CD4-positive, alpha-beta memory T cell (primary cell): ENCODE measurements at regions not wholly inside any gene's neighbourhood (a gene's known extent, or its start where the extent isn't known, plus 50 kb on each side); places are given as distances from the start of the nearest gene placed in this dataset.

Experiments
- CTCF ChIA-PET: fragments of 350-600 bp; sonication (Branson Sonifier 250); formaldehyde crosslinking; loops from one replicate; lab custom pipeline; 2021; ENCODE audit warnings: inconsistent platforms; ENCODE audit not compliant: partially characterized antibody; lab: Charles Lee
- POLR2A ChIA-PET: fragments of 350-600 bp; sonication (Branson Sonifier 250); formaldehyde crosslinking; loops from one replicate; lab custom pipeline; 2021; ENCODE audit not compliant: partially characterized antibody; lab: Charles Lee
- DNase-seq, 5 donors: peaks; one replicate each; pipeline versions ENCODE4 v3.0.0 to v3.0.0-alpha.2; 2020 to 2022; ENCODE audit warnings: mixed read lengths in 1 of 5
- H3K27ac ChIP-seq: one replicate; pipeline ENCODE4 v1.7.0; 2013; ENCODE audit warnings: low read depth, low read length
- H3K27me3 ChIP-seq: 2 replicates; pipeline ENCODE4 v1.7.0; 2013; ENCODE audit warnings: mild to moderate bottlenecking, low read length, moderate library complexity; ENCODE audit not compliant: insufficient read depth
- H3K36me3 ChIP-seq: 2 replicates; pipeline ENCODE4 v1.7.0; 2013; ENCODE audit warnings: mild to moderate bottlenecking, low read length, moderate library complexity; ENCODE audit not compliant: insufficient read depth
- H3K4me1 ChIP-seq: 2 replicates; pipeline ENCODE4 v1.7.0; 2013; ENCODE audit warnings: mild to moderate bottlenecking, low read length, moderate library complexity; ENCODE audit not compliant: insufficient read depth
- H3K4me3 ChIP-seq, 2 donors: one replicate each; pipeline ENCODE4 v1.7.0; 2013; ENCODE audit warnings: low read length in 2 of 2, mild to moderate bottlenecking in 1 of 2
- H3K9me3 ChIP-seq, 2 donors: one replicate each; pipeline ENCODE4 v1.7.0; 2013; ENCODE audit warnings: low read length in 2 of 2, control low read depth in 1 of 2; ENCODE audit not compliant: control insufficient read depth in 1 of 2
- H3K27ac Mint-ChIP-seq, 7 donors: one replicate each; pipeline ENCODE4 v1.8.0; 2020 to 2021; ENCODE audit warnings: mixed read lengths in 7 of 7, mild to moderate bottlenecking in 6 of 7, inconsistent platforms in 3 of 7, moderate library complexity in 3 of 7
- H3K27me3 Mint-ChIP-seq, 2 donors: one replicate each; pipeline ENCODE4 v1.8.0; 2020 to 2021; ENCODE audit warnings: mixed read lengths in 2 of 2
- H3K36me3 Mint-ChIP-seq, 2 donors: one replicate each; pipeline ENCODE4 v1.8.0; 2020 to 2021; ENCODE audit warnings: mixed read lengths in 2 of 2, inconsistent platforms in 1 of 2, mild to moderate bottlenecking in 1 of 2
- H3K4me1 Mint-ChIP-seq, 4 donors: one replicate each; pipeline ENCODE4 v1.8.0; 2020 to 2021; ENCODE audit warnings: mixed read lengths in 4 of 4, mild to moderate bottlenecking in 1 of 4
- H3K4me3 Mint-ChIP-seq, 8 donors: one replicate each; pipeline ENCODE4 v1.8.0; 2020 to 2021; ENCODE audit warnings: mixed read lengths in 8 of 8, mild to moderate bottlenecking in 7 of 8, moderate library complexity in 6 of 8, inconsistent platforms in 3 of 8
- H3K9me3 Mint-ChIP-seq, 8 donors: one replicate each; pipeline ENCODE4 v1.8.0; 2020 to 2021; ENCODE audit warnings: mixed read lengths in 8 of 8, mild to moderate bottlenecking in 5 of 8, inconsistent platforms in 3 of 8, moderate library complexity in 1 of 8
- intact Hi-C: fragments of 100-400 bp; cut with micrococcal nuclease; formaldehyde crosslinking; loops from one replicate; pipeline ENCODE4 v1.15.1; 2023

DNA sequence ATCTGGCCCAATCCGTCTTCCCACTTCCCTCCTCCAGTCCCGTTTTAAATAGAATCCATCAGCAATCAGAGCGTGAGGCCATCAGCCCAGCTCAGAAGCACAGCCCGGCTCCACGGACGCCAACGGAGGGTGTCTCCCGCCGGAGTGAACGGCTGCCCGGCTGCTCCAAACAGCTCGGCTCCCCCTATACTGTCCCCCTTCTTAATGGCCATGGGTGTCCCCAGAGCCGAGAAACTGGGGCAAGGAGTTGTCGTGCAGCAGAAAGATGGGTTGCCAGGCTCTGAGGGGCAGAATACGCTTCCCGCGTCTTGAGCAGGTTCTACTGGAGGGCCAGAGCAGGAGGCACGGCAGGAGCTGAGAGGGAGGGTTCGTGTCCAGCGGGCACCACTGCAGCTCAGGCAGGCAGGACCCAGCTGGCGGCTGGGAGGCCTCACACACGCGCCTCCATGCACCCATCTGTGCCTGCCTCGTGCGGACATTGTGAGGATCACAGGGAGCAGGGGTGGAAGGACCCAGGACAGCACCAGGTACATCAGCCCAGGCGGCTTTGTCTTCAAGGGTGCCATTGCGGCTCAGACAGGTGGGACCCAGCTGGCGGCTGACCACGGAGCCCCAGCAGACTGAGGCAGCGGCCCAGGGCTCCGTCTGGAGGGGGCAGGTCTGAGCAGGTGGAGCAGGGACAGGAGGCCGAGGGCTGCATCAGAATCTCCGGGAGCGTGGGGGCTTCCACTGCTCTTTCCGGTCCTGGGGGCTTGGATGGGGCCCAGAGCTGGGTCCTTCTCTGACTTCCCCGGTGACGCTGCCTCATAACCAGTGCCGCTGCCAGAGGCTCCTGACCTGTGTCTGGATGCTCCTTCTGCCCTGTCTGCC lies 882.7 kb downstream of the BRD1 start:
- H3K27ac Mint-ChIP-seq: no peak overlapping the region
- intact Hi-C loops: no loop called here
- H3K27me3 ChIP-seq: no peaks in the 10 kb centered on the region
- no peaks in the 10 kb centered on the region for H3K36me3 Mint-ChIP-seq
- H3K36me3 ChIP-seq: no peaks in the 10 kb centered on the region
- no peak overlapping the region for H3K27ac ChIP-seq
- DNase-seq: no peak
- peaks cover 5 to 7% of the 10 kb centered on the region in 2 donors for H3K27me3 Mint-ChIP-seq
- no peak overlapping the region for H3K4me3 Mint-ChIP-seq
- no peak overlapping the region for H3K4me3 ChIP-seq
- H3K9me3 ChIP-seq: no peaks in the 10 kb centered on the region
- ChIA-PET POLR2A (no interaction called here), CTCF (no interaction called here)
- no peaks in the 10 kb centered on the region for H3K9me3 Mint-ChIP-seq
- no peaks in the 10 kb centered on the region for H3K4me1 ChIP-seq
- H3K4me1 Mint-ChIP-seq: no peaks in the 10 kb centered on the region

DNA sequence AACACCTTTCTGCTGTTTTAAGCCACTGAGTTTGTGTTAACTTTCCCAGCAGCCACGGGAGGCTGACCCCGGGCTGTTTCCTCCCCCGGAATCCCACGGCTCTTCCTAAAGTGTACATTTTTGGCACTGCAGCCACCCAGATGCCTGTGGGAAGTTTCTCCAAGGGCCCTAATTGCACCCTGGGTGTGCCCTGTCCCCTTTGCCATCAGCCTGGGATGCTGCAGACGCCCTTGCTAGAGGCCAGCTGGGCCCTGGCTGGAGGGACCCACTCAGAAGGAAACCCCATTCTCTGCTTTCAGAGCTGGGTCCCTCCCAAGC lies 883.3 kb downstream of the BRD1 start:
- intact Hi-C loops: no loop called here
- no peaks in the 10 kb centered on the region for H3K36me3 Mint-ChIP-seq
- Histone ChIP-seq H3K4me3 (no peak overlapping the region), H3K27me3 (no peaks in the 10 kb centered on the region), H3K36me3 (no peaks in the 10 kb centered on the region), H3K4me1 (no peaks in the 10 kb centered on the region), H3K9me3 (no peaks in the 10 kb centered on the region), H3K27ac (no peak overlapping the region)
- no peak for DNase-seq
- no peaks in the 10 kb centered on the region for H3K9me3 Mint-ChIP-seq
- no peaks in the 10 kb centered on the region for H3K4me1 Mint-ChIP-seq
- CTCF ChIA-PET: no interaction called here
- POLR2A ChIA-PET: no interaction called here
- H3K27me3 Mint-ChIP-seq: peaks cover 2 to 4% of the 10 kb centered on the region in 2 donors
- H3K27ac Mint-ChIP-seq: no peak overlapping the region
- H3K4me3 Mint-ChIP-seq: no peak overlapping the region

DNA sequence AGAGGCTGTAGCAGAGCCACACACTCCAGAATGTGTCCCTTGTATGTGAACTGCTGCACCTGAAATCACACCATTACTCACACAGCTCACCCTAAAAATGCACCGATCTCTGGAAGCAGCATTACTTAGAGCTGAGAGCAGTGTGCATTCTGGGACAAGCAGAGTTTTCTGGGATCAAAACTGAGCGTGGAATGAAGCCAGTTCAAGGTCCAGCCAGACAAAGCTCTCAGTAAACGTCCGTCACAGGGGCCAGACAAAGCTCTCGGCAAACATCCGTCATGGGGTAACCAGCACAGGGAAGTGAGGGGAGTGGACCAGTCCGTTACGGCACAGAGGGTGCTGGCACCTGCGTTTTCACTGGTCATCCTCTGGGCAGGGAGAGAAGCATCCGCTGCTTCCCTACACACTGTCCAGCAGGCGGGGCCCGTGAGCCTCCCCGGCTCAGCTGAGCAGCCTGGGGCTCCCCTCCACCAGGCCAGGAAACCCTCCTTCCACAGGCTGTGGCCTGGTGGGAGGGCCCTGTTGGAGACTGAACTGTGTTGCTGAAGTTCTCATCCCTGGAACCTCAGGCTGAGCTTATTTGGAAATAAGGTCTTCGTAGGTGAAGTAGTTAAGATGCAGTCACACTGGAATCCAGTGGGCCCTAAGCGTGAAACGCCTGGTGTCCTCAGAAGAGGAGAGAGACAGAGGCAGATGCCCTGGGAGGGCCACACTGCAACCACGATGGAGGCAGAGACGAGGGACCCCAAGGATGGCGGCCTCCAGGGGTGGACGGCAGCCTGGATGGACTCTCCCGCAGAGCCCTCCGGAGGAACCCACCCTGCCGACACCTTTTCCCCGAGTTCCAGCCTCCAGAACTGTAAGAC lies 883.9 kb downstream of the BRD1 start:
- Histone ChIP-seq H3K36me3 (no peaks in the 10 kb centered on the region), H3K4me1 (no peaks in the 10 kb centered on the region), H3K4me3 (no peak overlapping the region), H3K9me3 (no peaks in the 10 kb centered on the region), H3K27me3 (no peaks in the 10 kb centered on the region), H3K27ac (no peak overlapping the region)
- Mint-ChIP-seq H3K27ac (no peak overlapping the region), H3K36me3 (no peaks in the 10 kb centered on the region), H3K27me3 (peaks cover 2 to 4% of the 10 kb centered on the region in 2 donors), H3K4me3 (no peak overlapping the region), H3K4me1 (no peaks in the 10 kb centered on the region), H3K9me3 (no peaks in the 10 kb centered on the region)
- no peak for DNase-seq
- CTCF ChIA-PET: interaction anchor here (1.6 kb wide), 1 partner anchor 8 kb away, joined by 4 read pairs; no protein-coding TSS in a partner anchor
- POLR2A ChIA-PET: no interaction called here
- intact Hi-C loops: no loop called here

DNA sequence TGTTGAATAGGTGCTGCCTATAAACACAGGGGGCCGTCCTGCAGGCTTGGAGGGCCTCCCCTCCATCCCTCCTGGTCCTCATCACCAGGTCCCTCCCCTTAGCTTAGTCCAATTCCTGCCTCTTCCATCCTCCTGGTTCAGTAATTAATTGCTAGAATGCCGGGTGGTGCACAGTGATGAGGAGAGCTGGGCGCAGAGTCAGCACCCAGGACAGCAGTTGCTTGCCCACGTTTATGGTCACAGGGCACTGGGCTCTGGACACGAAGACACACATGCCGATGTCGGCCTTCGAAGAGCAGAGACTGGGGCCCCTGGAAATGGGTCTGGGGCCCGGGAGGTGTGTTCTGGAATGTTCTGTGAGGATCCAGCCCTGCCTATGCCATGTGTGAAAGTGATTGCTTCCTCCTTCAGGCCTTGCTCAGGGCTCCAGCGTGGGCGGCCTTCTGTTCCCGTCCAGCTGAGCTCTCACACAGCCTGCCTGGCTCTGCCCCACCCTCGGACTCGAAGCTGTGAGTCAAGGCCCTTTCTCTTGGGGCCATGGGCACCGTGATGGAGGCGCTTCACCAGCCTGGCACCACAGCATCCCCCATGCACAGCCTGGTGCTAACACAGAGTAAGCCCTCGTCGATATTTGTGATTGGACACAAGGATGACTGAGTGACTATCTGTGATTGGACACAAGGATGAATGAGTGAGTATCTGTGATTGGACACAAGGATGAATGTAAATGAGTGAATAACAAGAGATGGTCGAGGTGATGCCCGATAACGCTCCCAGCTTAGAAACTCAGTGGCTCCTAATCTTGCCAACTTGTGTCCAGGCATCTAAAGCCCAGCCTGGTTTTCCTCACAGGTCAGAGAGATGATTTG lies 884.7 kb downstream of the BRD1 start:
- intact Hi-C loops: no loop called here
- no peak overlapping the region for H3K4me3 Mint-ChIP-seq
- H3K4me3 ChIP-seq: no peak overlapping the region
- POLR2A ChIA-PET: no interaction called here
- no peaks in the 10 kb centered on the region for H3K36me3 Mint-ChIP-seq
- no peaks in the 10 kb centered on the region for H3K27me3 ChIP-seq
- no peaks in the 10 kb centered on the region for H3K36me3 ChIP-seq
- H3K27me3 Mint-ChIP-seq: peaks cover 4% of the 10 kb centered on the region in 2 donors
- no peak overlapping the region for H3K27ac ChIP-seq
- H3K9me3 Mint-ChIP-seq: no peaks in the 10 kb centered on the region
- H3K9me3 ChIP-seq: no peaks in the 10 kb centered on the region
- H3K4me1 ChIP-seq: no peaks in the 10 kb centered on the region
- no peak overlapping the region for H3K27ac Mint-ChIP-seq
- no peak for DNase-seq
- no peaks in the 10 kb centered on the region for H3K4me1 Mint-ChIP-seq
- CTCF ChIA-PET: interaction anchor here (1.6 kb wide), 1 partner anchor 9 kb away, joined by 4 read pairs; no protein-coding TSS in a partner anchor

DNA sequence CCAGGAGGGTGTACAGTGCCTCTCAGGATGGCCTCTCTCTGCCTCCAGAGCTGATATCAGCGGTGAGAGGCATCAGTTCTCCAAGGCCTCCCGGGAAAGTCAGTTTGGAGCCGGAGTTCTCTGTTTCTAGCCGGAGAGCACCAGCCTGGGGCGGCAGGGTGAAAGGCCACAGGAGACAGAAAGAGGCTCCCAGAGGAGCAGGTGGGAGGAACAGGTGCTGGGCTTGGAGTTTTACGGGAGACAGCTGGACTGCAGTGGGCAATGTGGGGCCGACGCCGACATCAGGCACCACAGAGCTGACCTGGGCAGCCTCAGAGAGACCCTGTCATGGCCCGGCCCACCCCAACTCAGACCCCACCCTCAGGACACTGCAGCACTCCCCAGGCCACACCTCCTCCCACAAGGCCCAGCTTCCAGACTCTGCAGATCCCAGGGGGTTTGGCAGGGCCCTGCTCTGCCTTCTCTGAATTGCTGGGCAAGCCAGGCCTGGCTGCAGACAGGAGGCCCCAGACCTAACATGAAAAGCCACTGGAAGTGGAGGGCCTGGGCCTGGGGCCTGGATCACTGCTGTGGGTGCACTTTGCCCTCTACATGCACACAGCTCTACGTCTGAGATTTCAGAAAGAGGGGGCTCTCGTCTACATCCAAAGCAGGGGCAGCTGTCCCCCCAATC lies 885.6 kb downstream of the BRD1 start:
- Histone ChIP-seq H3K27ac (no peak overlapping the region), H3K9me3 (no peaks in the 10 kb centered on the region), H3K4me3 (no peak overlapping the region), H3K27me3 (no peaks in the 10 kb centered on the region), H3K36me3 (no peaks in the 10 kb centered on the region), H3K4me1 (no peaks in the 10 kb centered on the region)
- POLR2A ChIA-PET: no interaction called here
- H3K4me3 Mint-ChIP-seq: no peak overlapping the region
- CTCF ChIA-PET: no interaction called here
- H3K9me3 Mint-ChIP-seq: no peaks in the 10 kb centered on the region
- peaks cover 4 to 5% of the 10 kb centered on the region in 2 donors for H3K27me3 Mint-ChIP-seq
- H3K36me3 Mint-ChIP-seq: no peaks in the 10 kb centered on the region
- no peak overlapping the region for H3K27ac Mint-ChIP-seq
- intact Hi-C loops: no loop called here
- DNase-seq: no peak
- no peaks in the 10 kb centered on the region for H3K4me1 Mint-ChIP-seq

DNA sequence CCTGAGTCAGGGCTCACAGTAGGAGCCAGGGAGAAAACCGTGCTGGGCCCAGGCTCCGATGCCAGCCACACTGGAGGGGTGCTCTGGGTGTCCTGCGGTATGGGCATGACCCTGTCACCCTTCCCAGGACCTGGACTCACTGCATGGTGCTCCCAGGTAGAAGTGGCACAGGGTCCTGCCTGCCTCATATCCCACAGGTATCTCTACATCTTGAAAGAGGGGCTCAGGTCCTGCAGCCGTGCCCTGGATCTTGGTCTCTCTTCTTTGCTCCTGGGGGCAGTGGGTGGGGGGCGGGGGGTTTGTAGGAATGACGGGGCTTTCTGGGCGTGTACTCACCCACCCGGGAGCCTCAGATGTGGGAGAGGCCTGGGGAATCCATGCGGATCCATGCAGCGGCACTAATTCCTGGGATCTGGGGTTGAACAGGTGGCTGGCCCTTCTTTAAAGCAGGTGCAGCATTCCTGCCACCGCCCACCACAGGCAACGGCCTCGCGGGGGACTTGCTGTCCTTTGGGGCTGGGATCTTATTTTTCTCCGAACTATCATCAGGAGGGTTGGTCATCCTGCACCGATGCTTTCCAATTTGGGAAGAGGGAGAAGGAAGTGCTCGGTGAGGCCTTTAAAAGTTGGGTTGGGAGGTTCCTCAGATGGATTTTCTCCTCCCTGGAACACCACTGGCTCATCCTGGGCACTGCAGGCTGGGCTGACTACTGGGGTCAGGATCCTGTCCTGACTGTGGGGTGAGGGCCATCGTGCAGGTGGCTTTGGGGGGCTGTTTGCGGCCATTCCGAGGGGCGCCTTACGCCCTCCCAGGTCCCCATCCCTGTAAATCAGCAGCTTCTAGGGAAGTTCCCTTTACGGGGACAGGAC lies 886.4 kb downstream of the BRD1 start:
- POLR2A ChIA-PET: no interaction called here
- Histone ChIP-seq H3K4me3 (no peak overlapping the region), H3K9me3 (peaks cover 0 to 3% of the 10 kb centered on the region in 2 donors), H3K36me3 (no peaks in the 10 kb centered on the region), H3K27me3 (no peaks in the 10 kb centered on the region), H3K4me1 (no peaks in the 10 kb centered on the region), H3K27ac (no peak overlapping the region)
- H3K4me3 Mint-ChIP-seq: no peak overlapping the region
- peaks cover 4 to 9% of the 10 kb centered on the region in 2 donors for H3K27me3 Mint-ChIP-seq
- no peak overlapping the region for H3K27ac Mint-ChIP-seq
- CTCF ChIA-PET: no interaction called here
- DNase-seq: no peak
- H3K36me3 Mint-ChIP-seq: no peaks in the 10 kb centered on the region
- intact Hi-C loops: no loop called here
- H3K9me3 Mint-ChIP-seq: peaks cover 0 to 6% (median 0%) of the 10 kb centered on the region in 8 donors
- H3K4me1 Mint-ChIP-seq: no peaks in the 10 kb centered on the region
